ENCODE measurements at regions not wholly inside any gene's neighbourhood (a gene's known extent, or its start where the extent isn't known, plus 50 kb on each side); places are given as distances from the start of the nearest gene placed in this dataset.

DNA sequence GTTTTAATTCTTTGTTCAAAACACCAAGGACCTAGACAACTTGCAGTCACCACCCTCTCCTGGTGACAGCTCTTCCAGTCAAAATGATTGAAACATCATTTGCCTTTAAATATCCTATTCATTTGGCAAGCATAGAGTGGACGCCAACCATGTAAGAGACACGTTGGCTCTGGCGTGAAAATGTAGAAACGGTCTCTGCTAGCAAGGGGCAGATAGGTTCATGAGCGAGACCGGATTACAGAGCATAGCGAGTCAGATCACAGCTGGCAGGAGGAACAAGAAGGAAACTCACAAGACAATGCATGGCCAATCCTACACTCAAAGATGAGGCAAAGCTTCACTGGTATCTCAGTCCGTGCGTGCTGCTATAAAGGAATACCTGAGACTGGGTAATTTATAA lies 759.5 kb downstream of the UQCRFS1 start:
- TF ChIP-seq ZNF76 (tag by site-specific recombination; IDR thresholded peaks at IDR 0.05; ENCODE audit: borderline replicate concordance, low read depth), result no peak
- TF ChIP-seq, protein P1, sequence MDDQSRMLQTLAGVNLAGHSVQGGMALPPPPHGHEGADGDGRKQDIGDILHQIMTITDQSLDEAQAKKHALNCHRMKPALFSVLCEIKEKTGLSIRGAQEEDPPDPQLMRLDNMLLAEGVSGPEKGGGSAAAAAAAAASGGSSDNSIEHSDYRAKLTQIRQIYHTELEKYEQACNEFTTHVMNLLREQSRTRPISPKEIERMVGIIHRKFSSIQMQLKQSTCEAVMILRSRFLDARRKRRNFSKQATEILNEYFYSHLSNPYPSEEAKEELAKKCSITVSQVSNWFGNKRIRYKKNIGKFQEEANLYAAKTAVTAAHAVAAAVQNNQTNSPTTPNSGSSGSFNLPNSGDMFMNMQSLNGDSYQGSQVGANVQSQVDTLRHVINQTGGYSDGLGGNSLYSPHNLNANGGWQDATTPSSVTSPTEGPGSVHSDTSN (CRISPR knock-in tag; IDR thresholded peaks at IDR 0.05), result no peak
- POLR2A ChIA-PET, result no interaction called here
- H3K9me3 ChIP-seq (ENCODE audit: control insufficient read depth, insufficient read depth, low read depth, low read length), result no peaks in the 10 kb centered on the region
- H3K4me1 ChIP-seq (ENCODE audit: control insufficient read depth, insufficient read depth, low read length), result peaks cover 19% of the 10 kb centered on the region
- H3K36me3 ChIP-seq (ENCODE audit: control insufficient read depth in 2 of 2, insufficient read depth in 1 of 2, low read length in 2 of 2), result no peaks in the 10 kb centered on the region
- no peak overlapping the region for H3K4me3 ChIP-seq (ENCODE audit: low read depth, low read length)
- no peak overlapping the region for H3K27ac ChIP-seq (ENCODE audit: extremely low read depth, low read depth, low read length)
- CTCF ChIA-PET, result interaction anchor here (1.2 to 1.4 kb wide), 2 partner anchors 13 to 257 kb away, joined by 3 to 6 read pairs; no protein-coding TSS in a partner anchor

DNA sequence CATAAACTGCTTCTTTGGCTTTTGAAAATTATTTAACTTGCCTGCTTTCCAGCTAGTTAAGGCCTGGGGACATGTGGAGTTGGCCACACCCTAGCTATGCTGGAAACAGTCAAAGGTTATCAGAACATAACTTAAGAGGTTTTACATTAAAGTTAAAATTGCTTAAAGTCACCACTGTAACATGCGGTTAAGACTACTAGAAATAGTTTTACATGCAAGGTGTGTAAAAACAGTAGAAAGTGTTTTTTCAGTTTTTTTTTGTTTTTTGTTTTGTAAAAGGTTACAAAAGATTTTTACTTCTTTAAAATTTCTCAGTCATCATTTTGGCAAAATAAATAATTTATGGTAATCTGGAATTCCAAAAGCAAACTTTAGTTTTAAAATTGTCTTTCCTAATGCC lies 763.1 kb downstream of the UQCRFS1 start:
- TF ChIP-seq KLF7 (tag by site-specific recombination; IDR thresholded peaks at IDR 0.05; ENCODE audit: borderline replicate concordance), result 0 out of 2 replicates have a peak, but pooled peaks have one; percentile 29
- no peak for TF ChIP-seq HOXC10 (CRISPR knock-in tag; IDR thresholded peaks at IDR 0.05)
- TF ChIP-seq, protein P2, sequence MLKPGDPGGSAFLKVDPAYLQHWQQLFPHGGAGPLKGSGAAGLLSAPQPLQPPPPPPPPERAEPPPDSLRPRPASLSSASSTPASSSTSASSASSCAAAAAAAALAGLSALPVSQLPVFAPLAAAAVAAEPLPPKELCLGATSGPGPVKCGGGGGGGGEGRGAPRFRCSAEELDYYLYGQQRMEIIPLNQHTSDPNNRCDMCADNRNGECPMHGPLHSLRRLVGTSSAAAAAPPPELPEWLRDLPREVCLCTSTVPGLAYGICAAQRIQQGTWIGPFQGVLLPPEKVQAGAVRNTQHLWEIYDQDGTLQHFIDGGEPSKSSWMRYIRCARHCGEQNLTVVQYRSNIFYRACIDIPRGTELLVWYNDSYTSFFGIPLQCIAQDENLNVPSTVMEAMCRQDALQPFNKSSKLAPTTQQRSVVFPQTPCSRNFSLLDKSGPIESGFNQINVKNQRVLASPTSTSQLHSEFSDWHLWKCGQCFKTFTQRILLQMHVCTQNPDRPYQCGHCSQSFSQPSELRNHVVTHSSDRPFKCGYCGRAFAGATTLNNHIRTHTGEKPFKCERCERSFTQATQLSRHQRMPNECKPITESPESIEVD (tag by site-specific recombination; IDR thresholded peaks at IDR 0.05), result peak; percentile 97
- CTCF ChIA-PET, result interaction anchor here (0.6 to 1.7 kb wide), 4 partner anchors 17 to 268 kb away, joined by 3 to 5 read pairs (median 4); no protein-coding TSS in a partner anchor
- Histone ChIP-seq H3K27ac (ENCODE audit: extremely low read depth, low read depth, low read length) (no peak overlapping the region), H3K9me3 (ENCODE audit: control insufficient read depth, insufficient read depth, low read depth, low read length) (no peaks in the 10 kb centered on the region), H3K4me3 (ENCODE audit: low read depth, low read length) (no peak overlapping the region), H3K36me3 (ENCODE audit: control insufficient read depth in 2 of 2, insufficient read depth in 1 of 2, low read length in 2 of 2) (no peaks in the 10 kb centered on the region), H3K4me1 (ENCODE audit: control insufficient read depth, insufficient read depth, low read length) (peaks cover 17% of the 10 kb centered on the region)
- POLR2A ChIA-PET, result no interaction called here

DNA sequence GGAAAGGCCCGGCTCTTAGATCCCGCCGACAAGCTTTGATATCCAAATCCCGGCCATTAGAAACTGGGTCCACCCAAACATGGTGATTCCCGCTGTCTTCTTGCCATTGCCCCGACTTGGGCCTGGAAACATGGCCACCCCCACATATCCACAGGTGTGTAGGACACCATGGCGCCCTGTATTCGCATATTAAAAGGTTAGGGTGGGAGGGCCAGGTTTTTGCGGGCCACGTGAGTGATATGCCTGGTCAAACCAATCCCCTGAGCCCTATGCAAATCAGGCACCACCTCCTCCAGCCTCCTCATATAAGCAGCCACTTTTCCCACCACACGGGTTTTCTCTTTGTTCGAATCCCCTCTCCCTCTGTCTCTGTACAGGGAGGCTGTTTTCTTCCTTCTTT lies 766.4 kb downstream of the UQCRFS1 start:
- CTCF ChIA-PET, result interaction anchor here (0.7 to 1.1 kb wide), 3 partner anchors 15 to 128 kb away, joined by 3 read pairs; no protein-coding TSS in a partner anchor
- POLR2A ChIA-PET, result no interaction called here
- Histone ChIP-seq H3K4me1 (ENCODE audit: control insufficient read depth, insufficient read depth, low read length) (peaks cover 16% of the 10 kb centered on the region), H3K36me3 (ENCODE audit: control insufficient read depth in 2 of 2, insufficient read depth in 1 of 2, low read length in 2 of 2) (no peaks in the 10 kb centered on the region), H3K4me3 (ENCODE audit: low read depth, low read length) (no peak overlapping the region), H3K27ac (ENCODE audit: extremely low read depth, low read depth, low read length) (no peak overlapping the region), H3K9me3 (ENCODE audit: control insufficient read depth, insufficient read depth, low read depth, low read length) (no peaks in the 10 kb centered on the region)
- TF ChIP-seq, protein P3, sequence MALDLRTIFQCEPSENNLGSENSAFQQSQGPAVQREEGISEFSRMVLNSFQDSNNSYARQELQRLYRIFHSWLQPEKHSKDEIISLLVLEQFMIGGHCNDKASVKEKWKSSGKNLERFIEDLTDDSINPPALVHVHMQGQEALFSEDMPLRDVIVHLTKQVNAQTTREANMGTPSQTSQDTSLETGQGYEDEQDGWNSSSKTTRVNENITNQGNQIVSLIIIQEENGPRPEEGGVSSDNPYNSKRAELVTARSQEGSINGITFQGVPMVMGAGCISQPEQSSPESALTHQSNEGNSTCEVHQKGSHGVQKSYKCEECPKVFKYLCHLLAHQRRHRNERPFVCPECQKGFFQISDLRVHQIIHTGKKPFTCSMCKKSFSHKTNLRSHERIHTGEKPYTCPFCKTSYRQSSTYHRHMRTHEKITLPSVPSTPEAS (tag by site-specific recombination; IDR thresholded peaks at IDR 0.05), result no peak
- TF ChIP-seq, protein P4, sequence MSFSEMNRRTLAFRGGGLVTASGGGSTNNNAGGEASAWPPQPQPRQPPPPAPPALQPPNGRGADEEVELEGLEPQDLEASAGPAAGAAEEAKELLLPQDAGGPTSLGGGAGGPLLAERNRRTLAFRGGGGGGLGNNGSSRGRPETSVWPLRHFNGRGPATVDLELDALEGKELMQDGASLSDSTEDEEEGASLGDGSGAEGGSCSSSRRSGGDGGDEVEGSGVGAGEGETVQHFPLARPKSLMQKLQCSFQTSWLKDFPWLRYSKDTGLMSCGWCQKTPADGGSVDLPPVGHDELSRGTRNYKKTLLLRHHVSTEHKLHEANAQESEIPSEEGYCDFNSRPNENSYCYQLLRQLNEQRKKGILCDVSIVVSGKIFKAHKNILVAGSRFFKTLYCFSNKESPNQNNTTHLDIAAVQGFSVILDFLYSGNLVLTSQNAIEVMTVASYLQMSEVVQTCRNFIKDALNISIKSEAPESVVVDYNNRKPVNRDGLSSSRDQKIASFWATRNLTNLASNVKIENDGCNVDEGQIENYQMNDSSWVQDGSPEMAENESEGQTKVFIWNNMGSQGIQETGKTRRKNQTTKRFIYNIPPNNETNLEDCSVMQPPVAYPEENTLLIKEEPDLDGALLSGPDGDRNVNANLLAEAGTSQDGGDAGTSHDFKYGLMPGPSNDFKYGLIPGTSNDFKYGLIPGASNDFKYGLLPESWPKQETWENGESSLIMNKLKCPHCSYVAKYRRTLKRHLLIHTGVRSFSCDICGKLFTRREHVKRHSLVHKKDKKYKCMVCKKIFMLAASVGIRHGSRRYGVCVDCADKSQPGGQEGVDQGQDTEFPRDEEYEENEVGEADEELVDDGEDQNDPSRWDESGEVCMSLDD (tag by site-specific recombination; IDR thresholded peaks at IDR 0.05), result no peak
- TF ChIP-seq ZNF549 (tag by site-specific recombination; IDR thresholded peaks at IDR 0.05) (no peak), MYNN (tag by site-specific recombination; IDR thresholded peaks at IDR 0.05; ENCODE audit: borderline replicate concordance) (no peak), ZNF623 (tag by site-specific recombination; IDR thresholded peaks at IDR 0.05) (no peak), SCRT1 (tag by site-specific recombination; IDR thresholded peaks at IDR 0.05; ENCODE audit: borderline replicate concordance) (no peak)
- TF ChIP-seq, protein P5, sequence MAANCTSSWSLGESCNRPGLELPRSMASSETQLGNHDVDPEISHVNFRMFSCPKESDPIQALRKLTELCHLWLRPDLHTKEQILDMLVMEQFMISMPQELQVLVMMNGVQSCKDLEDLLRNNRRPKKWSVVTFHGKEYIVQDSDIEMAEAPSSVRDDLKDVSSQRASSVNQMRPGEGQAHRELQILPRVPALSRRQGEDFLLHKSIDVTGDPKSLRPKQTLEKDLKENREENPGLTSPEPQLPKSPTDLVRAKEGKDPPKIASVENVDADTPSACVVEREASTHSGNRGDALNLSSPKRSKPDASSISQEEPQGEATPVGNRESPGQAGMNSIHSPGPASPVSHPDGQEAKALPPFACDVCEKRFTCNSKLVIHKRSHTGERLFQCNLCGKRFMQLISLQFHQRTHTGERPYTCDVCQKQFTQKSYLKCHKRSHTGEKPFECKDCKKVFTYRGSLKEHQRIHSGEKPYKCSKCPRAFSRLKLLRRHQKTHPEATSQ (tag by site-specific recombination; IDR thresholded peaks at IDR 0.05), result no peak
- TF ChIP-seq, protein P6, sequence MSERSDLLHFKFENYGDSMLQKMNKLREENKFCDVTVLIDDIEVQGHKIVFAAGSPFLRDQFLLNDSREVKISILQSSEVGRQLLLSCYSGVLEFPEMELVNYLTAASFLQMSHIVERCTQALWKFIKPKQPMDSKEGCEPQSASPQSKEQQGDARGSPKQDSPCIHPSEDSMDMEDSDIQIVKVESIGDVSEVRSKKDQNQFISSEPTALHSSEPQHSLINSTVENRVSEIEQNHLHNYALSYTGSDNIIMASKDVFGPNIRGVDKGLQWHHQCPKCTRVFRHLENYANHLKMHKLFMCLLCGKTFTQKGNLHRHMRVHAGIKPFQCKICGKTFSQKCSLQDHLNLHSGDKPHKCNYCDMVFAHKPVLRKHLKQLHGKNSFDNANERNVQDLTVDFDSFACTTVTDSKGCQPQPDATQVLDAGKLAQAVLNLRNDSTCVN (tag by site-specific recombination; optimal IDR thresholded peaks at IDR 0.05), result no peak
- TF ChIP-seq, protein P7, sequence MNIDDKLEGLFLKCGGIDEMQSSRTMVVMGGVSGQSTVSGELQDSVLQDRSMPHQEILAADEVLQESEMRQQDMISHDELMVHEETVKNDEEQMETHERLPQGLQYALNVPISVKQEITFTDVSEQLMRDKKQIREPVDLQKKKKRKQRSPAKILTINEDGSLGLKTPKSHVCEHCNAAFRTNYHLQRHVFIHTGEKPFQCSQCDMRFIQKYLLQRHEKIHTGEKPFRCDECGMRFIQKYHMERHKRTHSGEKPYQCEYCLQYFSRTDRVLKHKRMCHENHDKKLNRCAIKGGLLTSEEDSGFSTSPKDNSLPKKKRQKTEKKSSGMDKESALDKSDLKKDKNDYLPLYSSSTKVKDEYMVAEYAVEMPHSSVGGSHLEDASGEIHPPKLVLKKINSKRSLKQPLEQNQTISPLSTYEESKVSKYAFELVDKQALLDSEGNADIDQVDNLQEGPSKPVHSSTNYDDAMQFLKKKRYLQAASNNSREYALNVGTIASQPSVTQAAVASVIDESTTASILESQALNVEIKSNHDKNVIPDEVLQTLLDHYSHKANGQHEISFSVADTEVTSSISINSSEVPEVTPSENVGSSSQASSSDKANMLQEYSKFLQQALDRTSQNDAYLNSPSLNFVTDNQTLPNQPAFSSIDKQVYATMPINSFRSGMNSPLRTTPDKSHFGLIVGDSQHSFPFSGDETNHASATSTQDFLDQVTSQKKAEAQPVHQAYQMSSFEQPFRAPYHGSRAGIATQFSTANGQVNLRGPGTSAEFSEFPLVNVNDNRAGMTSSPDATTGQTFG (tag by site-specific recombination; IDR thresholded peaks at IDR 0.05; ENCODE audit: borderline replicate concordance), result no peak
- TF ChIP-seq, protein P8, sequence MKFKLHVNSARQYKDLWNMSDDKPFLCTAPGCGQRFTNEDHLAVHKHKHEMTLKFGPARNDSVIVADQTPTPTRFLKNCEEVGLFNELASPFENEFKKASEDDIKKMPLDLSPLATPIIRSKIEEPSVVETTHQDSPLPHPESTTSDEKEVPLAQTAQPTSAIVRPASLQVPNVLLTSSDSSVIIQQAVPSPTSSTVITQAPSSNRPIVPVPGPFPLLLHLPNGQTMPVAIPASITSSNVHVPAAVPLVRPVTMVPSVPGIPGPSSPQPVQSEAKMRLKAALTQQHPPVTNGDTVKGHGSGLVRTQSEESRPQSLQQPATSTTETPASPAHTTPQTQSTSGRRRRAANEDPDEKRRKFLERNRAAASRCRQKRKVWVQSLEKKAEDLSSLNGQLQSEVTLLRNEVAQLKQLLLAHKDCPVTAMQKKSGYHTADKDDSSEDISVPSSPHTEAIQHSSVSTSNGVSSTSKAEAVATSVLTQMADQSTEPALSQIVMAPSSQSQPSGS (tag by site-specific recombination; IDR thresholded peaks at IDR 0.05; ENCODE audit: low read depth), result no peak
